ENCODE measurements at regions not wholly inside any gene's neighbourhood (a gene's known extent, or its start where the extent isn't known, plus 50 kb on each side); places are given as distances from the start of the nearest gene placed in this dataset.

GRCh38 chr6:146990284-146990683, 213.9 kb upstream of the STXBP5 start:
- DNase-seq: no peak

GRCh38 chr6:146990821-146991798, 213.1 kb upstream of the STXBP5 start:
- DNase-seq: no peak

GRCh38 chr6:146997062-146997461, 207.2 kb upstream of the STXBP5 start:
- no peak for DNase-seq

- no peak for DNase-seq
These were observed 204.5 kb upstream of the STXBP5 start for GRCh38 chr6:146999766-147000165.

GRCh38 chr6:147000545-147001488, 203.4 kb upstream of the STXBP5 start:
- no peak for DNase-seq

- no peak for DNase-seq
These were observed 202.6 kb upstream of the STXBP5 start for GRCh38 chr6:147001621-147002020.

- DNase-seq: no peak
These were observed 201.0 kb upstream of the STXBP5 start for GRCh38 chr6:147003186-147003585.

- no peak for DNase-seq
These were observed 198.7 kb upstream of the STXBP5 start for GRCh38 chr6:147005499-147005898.

GRCh38 chr6:147007441-147007840, 196.8 kb upstream of the STXBP5 start:
- no peak for DNase-seq

- DNase-seq: no peak
These were observed 194.9 kb upstream of the STXBP5 start for GRCh38 chr6:147009358-147009757.

GRCh38 chr6:147015674-147016073, 188.5 kb upstream of the STXBP5 start:
- DNase-seq: no peak

- no peak for DNase-seq
These were observed 187.8 kb upstream of the STXBP5 start for GRCh38 chr6:147016440-147016839.

- no peak for DNase-seq
These were observed 187.1 kb upstream of the STXBP5 start for GRCh38 chr6:147017153-147017552.

- DNase-seq: no peak
These were observed 185.2 kb upstream of the STXBP5 start for GRCh38 chr6:147019001-147019400.

GRCh38 chr6:147022041-147022440, 182.2 kb upstream of the STXBP5 start:
- DNase-seq: no peak

- no peak for DNase-seq
These were observed 181.1 kb upstream of the STXBP5 start for GRCh38 chr6:147023148-147023547.

GRCh38 chr6:147023581-147023980, 180.6 kb upstream of the STXBP5 start:
- DNase-seq: no peak

GRCh38 chr6:147029923-147030322, 174.3 kb upstream of the STXBP5 start:
- DNase-seq: no peak

GRCh38 chr6:147033267-147033666, 170.9 kb upstream of the STXBP5 start:
- DNase-seq: no peak

- no peak for DNase-seq
These were observed 168.3 kb upstream of the STXBP5 start for GRCh38 chr6:147035886-147036285.

- no peak for DNase-seq
These were observed 166.3 kb upstream of the STXBP5 start for GRCh38 chr6:147037881-147038280.

GRCh38 chr6:147040121-147040910, 163.9 kb upstream of the STXBP5 start:
- no peak for DNase-seq

GRCh38 chr6:147042679-147043078, 161.5 kb upstream of the STXBP5 start:
- DNase-seq: no peak

Data from stimulated activated CD4-positive, alpha-beta T cell treated with anti-CD3 and anti-CD28 coated beads, Interleukin-4, amount 100 ng/mL, for 24 hours (primary cell).